ENCODE measurements at regions not wholly inside any gene's neighbourhood (a gene's known extent, or its start where the extent isn't known, plus 50 kb on each side); places are given as distances from the start of the nearest gene placed in this dataset.

DNA sequence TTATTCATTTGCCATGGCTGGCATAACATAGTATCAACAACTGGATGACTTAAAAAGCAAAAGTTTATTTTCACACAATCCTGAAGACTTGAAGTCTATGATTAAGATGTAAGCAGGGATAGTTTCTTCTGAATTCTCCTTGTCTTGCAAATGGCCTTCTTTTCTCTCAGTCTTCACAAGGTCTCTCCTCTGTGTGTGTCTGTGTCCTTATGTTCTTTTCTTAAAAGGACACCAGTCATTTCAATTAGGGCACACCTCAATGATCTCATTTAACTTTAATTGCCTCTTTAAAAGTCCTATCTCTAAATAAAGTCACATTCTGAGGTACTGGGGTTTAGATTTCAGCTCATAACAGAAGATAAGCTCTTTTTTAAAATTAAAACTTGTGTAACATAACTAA lies 399.7 kb downstream of the PABPC4L start:
- no peaks in the 10 kb centered on the region for H3K9me3 ChIP-seq (ENCODE audit: low read length)
- H3K27me3 ChIP-seq (ENCODE audit: low read length) = no peaks in the 10 kb centered on the region
- H3K27ac ChIP-seq (ENCODE audit: low read length) = no peak overlapping the region
- no TSS peak for BruUV-seq (replicated peaks)
- intact Hi-C loops (cut with micrococcal nuclease) = no loop called here
- POLR2A ChIA-PET (ENCODE audit: unreplicated experiment) = no interaction called here
- H4K20me1 ChIP-seq (ENCODE audit: low read length) = no peaks in the 10 kb centered on the region
- ATAC-seq (no peak), DNase-seq (no peak)
- H3F3A ChIP-seq (ENCODE audit: low read length, unreplicated experiment) = no peaks in the 10 kb centered on the region
- CTCF ChIA-PET = no interaction called here
- no peak overlapping the region for H3K4me2 ChIP-seq (ENCODE audit: low read length)
- H3K4me1 ChIP-seq (ENCODE audit: insufficient read depth, low read length) = peaks cover 11% of the 10 kb centered on the region
- H3K9me2 ChIP-seq (replicated peaks; ENCODE audit: low read length) = no peaks in the 10 kb centered on the region
- no peak overlapping the region for H3K9ac ChIP-seq (ENCODE audit: low read length)
- TF ChIP-seq EZH2 (IDR thresholded peaks at IDR 0.05; ENCODE audit: low read length, unreplicated experiment) (no peak), EZH2phosphoT487 (IDR thresholded peaks at IDR 0.05; ENCODE audit: borderline replicate concordance, low read length) (no peak)
- TF ChIP-seq, protein P1, sequence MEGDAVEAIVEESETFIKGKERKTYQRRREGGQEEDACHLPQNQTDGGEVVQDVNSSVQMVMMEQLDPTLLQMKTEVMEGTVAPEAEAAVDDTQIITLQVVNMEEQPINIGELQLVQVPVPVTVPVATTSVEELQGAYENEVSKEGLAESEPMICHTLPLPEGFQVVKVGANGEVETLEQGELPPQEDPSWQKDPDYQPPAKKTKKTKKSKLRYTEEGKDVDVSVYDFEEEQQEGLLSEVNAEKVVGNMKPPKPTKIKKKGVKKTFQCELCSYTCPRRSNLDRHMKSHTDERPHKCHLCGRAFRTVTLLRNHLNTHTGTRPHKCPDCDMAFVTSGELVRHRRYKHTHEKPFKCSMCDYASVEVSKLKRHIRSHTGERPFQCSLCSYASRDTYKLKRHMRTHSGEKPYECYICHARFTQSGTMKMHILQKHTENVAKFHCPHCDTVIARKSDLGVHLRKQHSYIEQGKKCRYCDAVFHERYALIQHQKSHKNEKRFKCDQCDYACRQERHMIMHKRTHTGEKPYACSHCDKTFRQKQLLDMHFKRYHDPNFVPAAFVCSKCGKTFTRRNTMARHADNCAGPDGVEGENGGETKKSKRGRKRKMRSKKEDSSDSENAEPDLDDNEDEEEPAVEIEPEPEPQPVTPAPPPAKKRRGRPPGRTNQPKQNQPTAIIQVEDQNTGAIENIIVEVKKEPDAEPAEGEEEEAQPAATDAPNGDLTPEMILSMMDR (conservative IDR thresholded peaks at IDR 0.05; ENCODE audit: low read depth, low read length) = no peak
- H3K79me2 ChIP-seq (ENCODE audit: low read length) = no peaks in the 10 kb centered on the region
- no peak overlapping the region for H3K4me3 ChIP-seq (ENCODE audit: low read length)
- H3K36me3 ChIP-seq (ENCODE audit: low read depth, low read length) = no peaks in the 10 kb centered on the region
- H2AFZ ChIP-seq (ENCODE audit: low read length) = no peak overlapping the region

DNA sequence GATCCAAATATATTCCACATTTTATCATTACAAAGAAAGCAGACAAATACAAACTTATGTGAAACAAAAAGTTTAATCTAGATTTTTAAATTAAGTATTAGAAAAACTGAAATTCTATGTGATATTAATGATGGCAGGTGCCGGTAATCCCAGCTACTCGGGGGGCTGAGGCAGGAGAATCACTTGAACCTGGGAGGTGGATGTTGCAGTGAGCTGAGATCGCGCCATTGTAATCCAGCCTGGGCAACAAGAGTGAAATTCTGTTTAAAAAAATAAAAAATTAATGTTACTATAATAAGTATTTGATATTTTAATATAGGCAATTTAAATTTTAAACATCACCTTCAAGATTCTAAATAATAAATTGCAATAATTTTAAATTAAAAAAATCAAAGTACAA lies 400.6 kb downstream of the PABPC4L start:
- H3K36me3 ChIP-seq (ENCODE audit: low read depth, low read length) = no peaks in the 10 kb centered on the region
- H3K9me3 ChIP-seq (ENCODE audit: low read length) = no peaks in the 10 kb centered on the region
- POLR2A ChIA-PET (ENCODE audit: unreplicated experiment) = no interaction called here
- no peak overlapping the region for H3K4me2 ChIP-seq (ENCODE audit: low read length)
- H3K9ac ChIP-seq (ENCODE audit: low read length) = no peak overlapping the region
- no peaks in the 10 kb centered on the region for H4K20me1 ChIP-seq (ENCODE audit: low read length)
- no peaks in the 10 kb centered on the region for H3F3A ChIP-seq (ENCODE audit: low read length, unreplicated experiment)
- H3K4me1 ChIP-seq (ENCODE audit: insufficient read depth, low read length) = peaks cover 11% of the 10 kb centered on the region
- no peaks in the 10 kb centered on the region for H3K9me2 ChIP-seq (replicated peaks; ENCODE audit: low read length)
- BruUV-seq (replicated peaks) = no TSS peak
- no peak for ATAC-seq
- no peak overlapping the region for H2AFZ ChIP-seq (ENCODE audit: low read length)
- no peak overlapping the region for H3K27ac ChIP-seq (ENCODE audit: low read length)
- no peak overlapping the region for H3K4me3 ChIP-seq (ENCODE audit: low read length)
- TF ChIP-seq EZH2 (IDR thresholded peaks at IDR 0.05; ENCODE audit: low read length, unreplicated experiment) (no peak), EZH2phosphoT487 (IDR thresholded peaks at IDR 0.05; ENCODE audit: borderline replicate concordance, low read length) (no peak)
- TF ChIP-seq, protein P1 (conservative IDR thresholded peaks at IDR 0.05; ENCODE audit: low read depth, low read length) = no peak
- CTCF ChIA-PET = no interaction called here
- intact Hi-C loops (cut with micrococcal nuclease) = no loop called here
- no peaks in the 10 kb centered on the region for H3K27me3 ChIP-seq (ENCODE audit: low read length)
- DNase-seq = no peak
- H3K79me2 ChIP-seq (ENCODE audit: low read length) = no peaks in the 10 kb centered on the region

DNA sequence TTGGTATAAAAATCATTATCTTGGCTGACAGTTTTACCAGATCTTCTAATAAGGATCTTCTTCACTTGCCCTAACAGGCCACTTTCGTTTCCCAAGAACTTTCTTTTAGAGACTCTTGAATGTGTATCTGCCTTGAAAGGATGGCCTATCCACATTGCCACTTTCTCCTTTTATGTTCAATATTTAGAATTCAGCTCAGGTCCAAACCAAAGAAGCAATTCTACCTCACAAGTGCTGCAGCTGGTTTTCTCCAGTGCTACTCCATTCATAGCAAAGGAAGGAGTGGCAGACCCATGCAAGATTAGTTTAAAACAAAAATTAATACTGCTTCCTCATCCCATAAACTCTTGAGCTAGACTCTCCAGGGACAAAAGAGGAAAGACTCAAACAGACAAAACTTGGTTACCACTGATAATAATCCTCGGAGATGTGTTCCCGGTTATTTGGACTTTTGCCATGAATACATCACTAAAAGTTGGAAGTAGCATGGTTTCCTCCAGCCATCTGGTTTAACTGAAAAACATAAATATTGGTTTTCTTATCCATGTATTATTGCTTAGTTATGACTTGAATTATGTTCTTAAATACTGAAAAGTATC lies 401.8 kb downstream of the PABPC4L start:
- TF ChIP-seq EZH2 (IDR thresholded peaks at IDR 0.05; ENCODE audit: low read length, unreplicated experiment) (no peak), EZH2phosphoT487 (IDR thresholded peaks at IDR 0.05; ENCODE audit: borderline replicate concordance, low read length) (no peak)
- TF ChIP-seq, protein P1 (conservative IDR thresholded peaks at IDR 0.05; ENCODE audit: low read depth, low read length) = no peak
- BruUV-seq (replicated peaks) = no TSS peak
- ATAC-seq = no peak

More for the DNA sequence above, 401.8 kb downstream of the PABPC4L start:
- H3F3A ChIP-seq (ENCODE audit: low read length, unreplicated experiment) = no peaks in the 10 kb centered on the region
- H3K4me3 ChIP-seq (ENCODE audit: low read length) = no peak overlapping the region
- ChIA-PET POLR2A (ENCODE audit: unreplicated experiment) (no interaction called here), CTCF (no interaction called here)
- no peaks in the 10 kb centered on the region for H3K27me3 ChIP-seq (ENCODE audit: low read length)
- no peak overlapping the region for H2AFZ ChIP-seq (ENCODE audit: low read length)
- H3K4me2 ChIP-seq (ENCODE audit: low read length) = no peak overlapping the region
- no peaks in the 10 kb centered on the region for H4K20me1 ChIP-seq (ENCODE audit: low read length)
- no peaks in the 10 kb centered on the region for H3K9me2 ChIP-seq (replicated peaks; ENCODE audit: low read length)
- no peak for DNase-seq
- intact Hi-C loops (cut with micrococcal nuclease) = no loop called here
- no peaks in the 10 kb centered on the region for H3K9me3 ChIP-seq (ENCODE audit: low read length)
- H3K36me3 ChIP-seq (ENCODE audit: low read depth, low read length) = no peaks in the 10 kb centered on the region
- H3K79me2 ChIP-seq (ENCODE audit: low read length) = no peaks in the 10 kb centered on the region
- H3K4me1 ChIP-seq (ENCODE audit: insufficient read depth, low read length) = peaks cover 11% of the 10 kb centered on the region
- H3K27ac ChIP-seq (ENCODE audit: low read length) = no peak overlapping the region
- no peak overlapping the region for H3K9ac ChIP-seq (ENCODE audit: low read length)

All from PC-3 (cell line).